Gastroesophageal sphincter (tissue), 4 donors: ENCODE measurements at regions not wholly inside any gene's neighbourhood (a gene's known extent, or its start where the extent isn't known, plus 50 kb on each side); places are given as distances from the start of the nearest gene placed in this dataset.
"Not testable (repeated sequence)": the region's sequence is repeated elsewhere in the genome, so short reads cannot be mapped to it uniquely, and the experiment has no call there.

ENCODE experiments used
- ATAC-seq: fragments of 150-250 bp; one replicate; pipeline ENCODE4 v1.9.1; 2016; ENCODE audit warnings: mild to moderate bottlenecking, moderate library complexity
- H3K27ac ChIP-seq, 4 donors: fragments of 200-600 bp; sonication (generic) in 3 of 4; 1 replicate in 3 of 4; 2 replicates in 1 of 4; pipeline ENCODE4 v1.5.1; 2016 to 2019
- H3K27me3 ChIP-seq: fragments of 200-600 bp; sonication (generic); one replicate; pipeline ENCODE4 v1.5.1; 2019
- H3K36me3 ChIP-seq, 2 donors: fragments of 200-600 bp; sonication (generic); one replicate each; pipeline ENCODE4 v1.5.1; 2019; ENCODE audit warnings: control low read depth in 1 of 2
- H3K4me1 ChIP-seq, 3 donors: fragments of 200-600 bp; sonication (generic); 1 replicate in 2 of 3; 2 replicates in 1 of 3; pipeline ENCODE4 v1.5.1; 2016 to 2019; ENCODE audit warnings: control low read depth in 2 of 3
- H3K4me3 ChIP-seq, 2 donors: fragments of 200-600 bp; sonication (generic); one replicate each; pipeline ENCODE4 v1.5.1; 2019; ENCODE audit warnings: mild to moderate bottlenecking in 1 of 2, moderate library complexity in 1 of 2
- H3K9me3 ChIP-seq, 3 donors: fragments of 200-600 bp; sonication (generic); one replicate each; pipeline ENCODE4 v1.5.1; 2017 to 2019; ENCODE audit warnings: control low read depth in 2 of 3
- CTCF ChIP-seq, 4 experiments: fragments of 200-600 bp in 2 of 4; fragments of 450-650 bp in 2 of 4; sonication (generic) in 1 of 4; IDR thresholded peaks; one replicate each; pipeline ENCODE4 v1.5.1; 2017 to 2019; ENCODE audit warnings: antibody characterized with exemption in 4 of 4, mild to moderate bottlenecking in 2 of 4, moderate library complexity in 2 of 4
- WGBS, 2 donors: methylation state at CpG; one replicate each; pipeline ENCODE4 v1.1.5; 2018; ENCODE audit warnings: low coverage in 1 of 2; 5-methylcytosine and 5-hydroxymethylcytosine counted together

GRCh38 chr10:87300163-87300562 is 57.4 kb upstream of the NUTM2D start:
- not testable (repeated sequence) for H3K4me3 ChIP-seq, H3K9me3 ChIP-seq, H3K27ac ChIP-seq, H3K4me1 ChIP-seq, H3K36me3 ChIP-seq, H3K27me3 ChIP-seq
- WGBS, 2 donors: no CpG with 5 or more reads among the region's 1 CpG
- ATAC-seq: peak; percentile 52

GRCh38 chr10:87301466-87302115 is 56.0 kb upstream of the NUTM2D start:
- not testable (repeated sequence) for H3K27me3 ChIP-seq, H3K9me3 ChIP-seq, H3K4me1 ChIP-seq, H3K27ac ChIP-seq, H3K36me3 ChIP-seq, H3K4me3 ChIP-seq
- WGBS, 2 donors: no CpG with 5 or more reads among the region's 16 CpGs
- peak; percentile 93 for ATAC-seq
- peak in 1 of 4 experiments; percentile 40 for TF ChIP-seq CTCF (IDR thresholded peaks at IDR 0.05)

- not testable (repeated sequence) for H3K4me1 ChIP-seq, H3K9me3 ChIP-seq, H3K27me3 ChIP-seq, H3K36me3 ChIP-seq, H3K4me3 ChIP-seq, ATAC-seq, H3K27ac ChIP-seq
- 100% methylated on average over 1 of the region's 3 CpGs for WGBS, 2 donors
These were observed 55.4 kb upstream of the NUTM2D start for GRCh38 chr10:87302132-87302531.

- H3K27ac ChIP-seq, H3K9me3 ChIP-seq, H3K36me3 ChIP-seq, H3K4me1 ChIP-seq, ATAC-seq, H3K4me3 ChIP-seq, H3K27me3 ChIP-seq: not testable (repeated sequence)
- WGBS, 2 donors: no CpG with 5 or more reads among the region's 4 CpGs
These were observed 53.8 kb upstream of the NUTM2D start for GRCh38 chr10:87303707-87304106.

- ATAC-seq: peak; percentile 72
- not testable (repeated sequence) for H3K9me3 ChIP-seq, H3K4me1 ChIP-seq, H3K36me3 ChIP-seq, H3K27ac ChIP-seq, H3K4me3 ChIP-seq, H3K27me3 ChIP-seq
- WGBS, 2 donors: no CpG with 5 or more reads among the region's 4 CpGs
These were observed 50.9 kb upstream of the NUTM2D start for GRCh38 chr10:87306681-87307080.
